GM13976 (cell line): ENCODE measurements at regions not wholly inside any gene's neighbourhood (a gene's known extent, or its start where the extent isn't known, plus 50 kb on each side); places are given as distances from the start of the nearest gene placed in this dataset.

Source experiments
- DNase-seq: peaks from one replicate; pipeline ENCODE4 v3.0.0; 2012; ENCODE audit warnings: low spot score
- in situ Hi-C: fragments of 300-500 bp; cut with MboI; formaldehyde crosslinking; loops from one replicate; pipeline ENCODE4 v1.12.0; 2022; ENCODE audit warnings: low sequenced_read_pairs, mixed read lengths, inconsistent platforms; ENCODE audit not compliant: unreplicated experiment
- TF ChIP-seq, protein P1 (sequence below): IDR thresholded peaks from 2 replicates; pipeline ENCODE4 v1.5.1; 2012; ENCODE audit warnings: borderline replicate concordance, mild to moderate bottlenecking; ENCODE audit not compliant: insufficient read depth; ENCODE audit errors: extremely low read depth, missing control alignments, control extremely low read depth

DNA sequence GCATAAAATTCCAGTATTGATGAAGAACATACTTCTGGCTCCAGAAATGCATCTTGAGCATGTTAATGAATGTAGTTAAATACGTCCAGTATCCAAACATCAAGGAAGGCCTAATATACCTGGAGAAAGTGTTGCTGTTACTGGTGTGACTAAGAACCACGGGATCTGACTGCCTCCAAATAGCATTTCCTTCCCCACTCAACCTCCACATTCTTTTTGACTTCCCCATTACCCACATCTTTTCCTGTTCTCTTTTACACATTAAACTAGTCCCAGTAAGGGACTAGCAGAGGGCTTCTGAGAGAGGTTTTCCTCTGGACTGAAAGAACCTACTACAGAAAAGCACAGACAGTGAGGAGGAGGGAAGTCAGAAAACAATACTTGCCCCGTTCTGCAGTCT, 482.8 kb upstream of the HTR2C start:
- TF ChIP-seq, protein P1, sequence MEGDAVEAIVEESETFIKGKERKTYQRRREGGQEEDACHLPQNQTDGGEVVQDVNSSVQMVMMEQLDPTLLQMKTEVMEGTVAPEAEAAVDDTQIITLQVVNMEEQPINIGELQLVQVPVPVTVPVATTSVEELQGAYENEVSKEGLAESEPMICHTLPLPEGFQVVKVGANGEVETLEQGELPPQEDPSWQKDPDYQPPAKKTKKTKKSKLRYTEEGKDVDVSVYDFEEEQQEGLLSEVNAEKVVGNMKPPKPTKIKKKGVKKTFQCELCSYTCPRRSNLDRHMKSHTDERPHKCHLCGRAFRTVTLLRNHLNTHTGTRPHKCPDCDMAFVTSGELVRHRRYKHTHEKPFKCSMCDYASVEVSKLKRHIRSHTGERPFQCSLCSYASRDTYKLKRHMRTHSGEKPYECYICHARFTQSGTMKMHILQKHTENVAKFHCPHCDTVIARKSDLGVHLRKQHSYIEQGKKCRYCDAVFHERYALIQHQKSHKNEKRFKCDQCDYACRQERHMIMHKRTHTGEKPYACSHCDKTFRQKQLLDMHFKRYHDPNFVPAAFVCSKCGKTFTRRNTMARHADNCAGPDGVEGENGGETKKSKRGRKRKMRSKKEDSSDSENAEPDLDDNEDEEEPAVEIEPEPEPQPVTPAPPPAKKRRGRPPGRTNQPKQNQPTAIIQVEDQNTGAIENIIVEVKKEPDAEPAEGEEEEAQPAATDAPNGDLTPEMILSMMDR, result no peak
- in situ Hi-C loops, result no loop called here

DNA sequence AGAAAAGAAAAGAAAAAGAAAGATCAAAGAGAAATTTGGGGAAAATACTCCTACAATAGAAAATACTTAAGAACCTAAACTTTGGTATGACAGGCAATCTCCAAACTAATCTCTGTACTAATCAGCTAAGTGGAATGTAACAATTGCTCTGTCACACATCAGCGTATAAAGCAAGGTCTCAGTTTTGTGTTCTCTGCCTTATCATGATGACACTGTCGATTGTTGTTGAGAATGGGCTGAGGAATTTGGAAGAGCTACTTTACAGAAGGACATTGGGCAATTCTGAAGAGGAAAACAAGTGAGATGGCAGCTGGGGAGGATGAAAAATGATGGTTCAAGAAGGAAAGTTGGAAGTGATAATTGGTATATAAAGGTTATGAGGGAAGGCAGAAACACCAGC, 486.0 kb upstream of the HTR2C start:
- no peak for DNase-seq
- TF ChIP-seq, protein P1, result no peak
- in situ Hi-C loops, result no loop called here

More for the DNA sequence above, 482.8 kb upstream of the HTR2C start:
- DNase-seq, result no peak

DNA sequence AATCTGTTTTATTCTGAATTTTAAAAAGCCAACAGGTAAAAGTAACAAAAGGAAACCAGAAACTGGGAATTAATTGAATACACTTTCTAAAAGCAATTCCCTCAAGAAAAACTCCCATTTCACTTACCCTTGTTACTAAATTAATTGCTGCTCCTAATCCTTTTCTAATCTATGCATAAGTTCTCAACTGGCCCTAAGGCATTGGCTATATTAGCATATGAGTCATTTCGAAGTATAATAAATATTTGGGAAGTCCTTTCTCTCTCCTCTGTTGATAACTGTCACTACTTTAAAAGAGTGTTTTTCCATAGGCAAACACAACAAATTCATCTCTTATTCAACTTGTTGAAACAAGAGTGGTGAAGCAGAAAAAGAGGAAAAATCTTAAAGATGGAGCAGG, 486.5 kb upstream of the HTR2C start:
- DNase-seq, result no peak
- TF ChIP-seq, protein P1, result no peak
- in situ Hi-C loops, result no loop called here

DNA sequence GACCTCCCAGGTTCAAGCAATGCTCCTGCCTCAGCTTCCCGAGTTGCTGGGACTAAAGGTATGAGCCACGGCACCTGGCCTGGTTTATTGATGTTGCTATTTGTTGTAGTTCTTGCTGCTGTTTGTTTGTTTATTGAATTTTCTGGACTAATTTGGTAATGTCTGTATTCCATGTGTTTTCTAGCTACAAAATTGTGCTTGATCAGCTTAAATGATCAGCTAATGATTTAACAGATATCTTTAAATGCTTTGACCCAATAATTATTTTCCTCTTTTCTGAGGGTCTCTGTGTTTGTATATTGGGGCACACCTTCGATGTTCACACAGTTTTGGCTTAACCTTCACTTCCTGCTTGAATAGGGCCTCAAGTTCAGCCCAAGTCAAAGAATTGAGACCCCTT, 488.1 kb upstream of the HTR2C start:
- no peak for DNase-seq
- in situ Hi-C loops, result no loop called here
- TF ChIP-seq, protein P1, result no peak

DNA sequence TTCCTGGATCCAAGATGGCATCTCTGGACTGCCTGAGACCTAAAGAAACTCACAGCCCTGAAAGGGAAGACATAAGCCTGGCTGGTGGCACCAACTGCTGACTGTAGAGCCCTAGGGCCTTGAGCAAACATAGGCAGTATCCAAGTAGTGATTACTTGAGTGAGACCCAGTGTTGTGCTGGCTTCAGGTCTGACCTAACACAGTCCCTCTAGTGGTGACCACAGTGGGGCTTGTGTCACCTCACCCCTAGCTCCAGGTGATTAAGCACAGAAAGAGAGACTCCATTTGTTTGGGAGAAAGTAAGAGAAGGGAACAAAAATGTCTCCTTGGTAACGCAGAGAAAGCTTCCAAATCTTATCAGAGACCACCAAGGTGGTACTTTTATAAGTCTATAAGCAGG, 496.3 kb upstream of the HTR2C start:
- no peak for DNase-seq
- in situ Hi-C loops, result no loop called here
- TF ChIP-seq, protein P1, result no peak

DNA sequence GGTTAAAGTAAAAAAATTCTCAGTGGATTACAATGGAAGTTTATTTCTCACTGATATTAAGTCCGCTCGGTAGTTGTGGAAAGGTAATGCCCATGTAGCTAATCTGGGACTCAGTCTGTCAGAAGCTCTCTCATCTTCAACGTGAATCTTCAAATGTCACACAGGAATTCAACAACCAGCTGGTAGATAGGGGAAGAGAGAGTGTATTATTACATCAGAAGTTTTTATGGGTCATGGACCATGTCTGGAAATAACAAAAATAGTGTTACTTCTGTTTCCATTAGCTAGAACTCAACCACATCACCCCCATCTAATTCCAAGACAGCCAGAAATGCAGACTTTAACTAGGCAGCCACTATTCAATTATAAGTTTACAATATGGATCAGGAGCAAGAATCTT, 506.1 kb upstream of the HTR2C start:
- in situ Hi-C loops, result no loop called here
- DNase-seq, result no peak
- TF ChIP-seq, protein P1, result no peak
